Uterus (tissue), 2 donors: ENCODE measurements at regions not wholly inside any gene's neighbourhood (a gene's known extent, or its start where the extent isn't known, plus 50 kb on each side); places are given as distances from the start of the nearest gene placed in this dataset.

Experiments used
- CTCF ChIP-seq, 4 experiments: fragments of 200-600 bp in 2 of 4; fragments of 450-650 bp in 2 of 4; sonication (generic) in 2 of 4; IDR thresholded peaks; one replicate each; pipeline ENCODE4 v1.5.1; 2016 to 2019; ENCODE audit warnings: antibody characterized with exemption in 4 of 4, mild to moderate bottlenecking in 2 of 4, moderate library complexity in 1 of 4
- POLR2A ChIP-seq, 2 donors: fragments of 450-650 bp; IDR thresholded peaks; one replicate each; pipeline ENCODE4 v1.6.1; 2016; ENCODE audit warnings: antibody characterized with exemption in 2 of 2, mild to moderate bottlenecking in 1 of 2, moderate library complexity in 1 of 2

- TF ChIP-seq CTCF (IDR thresholded peaks at IDR 0.05) (no peak), POLR2A (IDR thresholded peaks at IDR 0.05) (no peak)
Measured at GRCh38 chr3:158983216-158984099, 181.6 kb downstream of the MFSD1 start.
